Mucosa of descending colon (tissue), 3 donors: ENCODE measurements at regions not wholly inside any gene's neighbourhood (a gene's known extent, or its start where the extent isn't known, plus 50 kb on each side); places are given as distances from the start of the nearest gene placed in this dataset.

Experiments
- ATAC-seq: fragments of 200-7000 bp; cut with Tn5 transposase; one replicate; pipeline ENCODE4 v1.9.1; 2020; ENCODE audit warnings: mild to moderate bottlenecking, moderate library complexity
- DNase-seq, 3 donors: peaks; one replicate each; pipeline ENCODE4 v3.0.0-alpha.2; 2020
- H3K36me3 ChIP-seq: fragments of 200-600 bp; one replicate; pipeline ENCODE4 v1.8.0; 2021; ENCODE audit warnings: low read depth, mild to moderate bottlenecking
- H3K4me1 ChIP-seq: fragments of 200-600 bp; one replicate; pipeline ENCODE4 v1.8.0; 2021; ENCODE audit warnings: low read depth, mild to moderate bottlenecking
- H3K4me3 ChIP-seq: fragments of 200-600 bp; one replicate; pipeline ENCODE4 v1.8.0; 2021; ENCODE audit warnings: mild to moderate bottlenecking
- H3K9me3 ChIP-seq: fragments of 200-600 bp; one replicate; pipeline ENCODE4 v1.8.0; 2021; ENCODE audit warnings: mild to moderate bottlenecking
- intact Hi-C, 2 donors: fragments of 100-400 bp; cut with DNase I in 1 of 2; cut with micrococcal nuclease in 1 of 2; formaldehyde crosslinking; loops; one replicate each; pipeline versions ENCODE4 v1.11.0 to v1.11.1; 2022; cut with DNase I, micrococcal nuclease
- TF ChIP-seq, protein P1 (sequence below): fragments of 200-600 bp; IDR thresholded peaks from one replicate; pipeline ENCODE4 v1.8.0; 2022; ENCODE audit warnings: antibody characterized with exemption, mild to moderate bottlenecking
- donor health status: DM: no; HTN: no; CAD: no; lungs with moderate emphysema.
- donor health status: DM: no; HTN: no; CAD: no.
- donor health status: DM: no; HTN: yes; CAD: no.

DNA sequence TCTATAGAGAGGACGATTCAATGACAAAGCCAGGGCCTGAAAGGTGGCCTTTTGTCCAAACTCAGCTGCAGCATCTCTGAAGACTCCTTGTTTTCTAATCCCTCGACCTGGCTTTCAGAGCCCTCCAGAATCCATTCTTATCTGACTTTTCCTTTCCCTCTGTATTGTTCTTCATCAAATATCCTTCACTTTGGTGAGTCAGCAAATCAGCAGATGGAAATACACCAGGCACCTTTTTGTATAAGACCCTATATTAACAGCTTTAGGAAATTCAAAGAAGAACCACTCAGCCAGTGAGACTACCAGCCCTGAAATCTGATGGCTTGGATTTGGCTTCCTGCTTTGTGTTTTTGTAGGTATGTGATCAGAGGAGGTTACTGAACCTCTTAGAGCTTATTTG lies 81.9 kb upstream of the RAB11FIP2 start:
- intact Hi-C loops = no loop called here
- no peaks in the 10 kb centered on the region for H3K4me1 ChIP-seq
- no peaks in the 10 kb centered on the region for H3K36me3 ChIP-seq
- no peak for ATAC-seq
- TF ChIP-seq, protein P1, sequence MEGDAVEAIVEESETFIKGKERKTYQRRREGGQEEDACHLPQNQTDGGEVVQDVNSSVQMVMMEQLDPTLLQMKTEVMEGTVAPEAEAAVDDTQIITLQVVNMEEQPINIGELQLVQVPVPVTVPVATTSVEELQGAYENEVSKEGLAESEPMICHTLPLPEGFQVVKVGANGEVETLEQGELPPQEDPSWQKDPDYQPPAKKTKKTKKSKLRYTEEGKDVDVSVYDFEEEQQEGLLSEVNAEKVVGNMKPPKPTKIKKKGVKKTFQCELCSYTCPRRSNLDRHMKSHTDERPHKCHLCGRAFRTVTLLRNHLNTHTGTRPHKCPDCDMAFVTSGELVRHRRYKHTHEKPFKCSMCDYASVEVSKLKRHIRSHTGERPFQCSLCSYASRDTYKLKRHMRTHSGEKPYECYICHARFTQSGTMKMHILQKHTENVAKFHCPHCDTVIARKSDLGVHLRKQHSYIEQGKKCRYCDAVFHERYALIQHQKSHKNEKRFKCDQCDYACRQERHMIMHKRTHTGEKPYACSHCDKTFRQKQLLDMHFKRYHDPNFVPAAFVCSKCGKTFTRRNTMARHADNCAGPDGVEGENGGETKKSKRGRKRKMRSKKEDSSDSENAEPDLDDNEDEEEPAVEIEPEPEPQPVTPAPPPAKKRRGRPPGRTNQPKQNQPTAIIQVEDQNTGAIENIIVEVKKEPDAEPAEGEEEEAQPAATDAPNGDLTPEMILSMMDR = no peak
- no peaks in the 10 kb centered on the region for H3K9me3 ChIP-seq
- H3K4me3 ChIP-seq = no peak overlapping the region
- DNase-seq = no peak

DNA sequence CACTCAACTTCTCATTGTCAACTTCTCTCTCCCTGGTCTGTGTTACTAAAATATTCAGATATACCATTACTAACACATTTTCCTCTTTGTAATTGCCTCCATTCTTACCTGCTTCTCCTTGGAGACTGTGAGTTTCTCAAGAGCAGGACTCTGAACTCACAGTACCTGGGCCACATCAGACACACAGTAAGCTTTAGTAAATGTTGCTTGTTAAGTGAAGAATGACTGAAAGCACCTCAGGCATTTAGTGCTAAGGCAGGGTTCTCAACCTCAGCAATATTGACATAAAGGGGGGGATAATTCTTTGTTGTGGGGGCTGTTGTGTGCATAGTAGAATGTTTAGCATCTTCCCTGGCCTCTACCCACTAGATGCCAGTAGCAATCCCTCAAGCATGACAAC lies 72.0 kb upstream of the RAB11FIP2 start:
- intact Hi-C loops = no loop called here
- Histone ChIP-seq H3K4me1 (no peaks in the 10 kb centered on the region), H3K36me3 (no peaks in the 10 kb centered on the region), H3K9me3 (no peaks in the 10 kb centered on the region), H3K4me3 (no peak overlapping the region)
- DNase-seq (no peak), ATAC-seq (no peak)
- TF ChIP-seq, protein P1 = no peak

DNA sequence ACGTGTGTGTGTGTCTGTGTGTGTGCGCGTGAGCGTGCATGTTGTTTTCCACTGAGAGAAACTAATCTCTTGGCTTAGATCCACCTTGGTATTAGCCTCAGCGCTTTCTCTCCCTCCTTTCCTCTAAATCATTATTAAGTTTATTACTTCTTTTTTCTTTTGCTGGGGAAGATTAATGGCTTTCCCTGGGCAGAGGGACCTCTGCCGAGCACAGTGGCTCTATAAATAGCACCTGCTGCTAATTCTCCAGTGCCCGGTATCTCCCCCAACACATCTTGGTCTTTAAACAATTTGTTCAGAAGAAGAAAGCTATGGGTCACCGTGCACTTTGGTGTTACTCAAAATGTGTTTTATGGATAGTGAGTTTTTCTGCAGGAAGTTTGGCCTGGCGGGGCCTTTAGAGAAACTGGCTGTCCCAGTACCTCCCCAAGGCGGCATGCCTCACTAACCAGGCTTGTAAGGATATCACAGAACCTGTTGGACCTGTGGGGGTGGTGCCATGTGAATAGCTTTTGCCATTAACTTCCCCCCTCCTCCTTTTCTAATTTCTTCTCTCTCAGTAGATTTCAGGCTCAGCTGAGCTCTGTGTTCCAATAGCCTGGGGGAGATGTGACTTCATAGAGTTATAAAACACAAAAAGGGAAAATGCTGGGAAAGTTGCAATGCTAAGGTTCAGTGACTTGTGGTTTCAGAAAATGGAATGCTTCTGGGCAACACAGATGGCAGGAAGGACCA lies 70.1 kb upstream of the RAB11FIP2 start:
- TF ChIP-seq, protein P1 = no peak
- Histone ChIP-seq H3K4me1 (no peaks in the 10 kb centered on the region), H3K4me3 (no peak overlapping the region), H3K9me3 (no peaks in the 10 kb centered on the region), H3K36me3 (no peaks in the 10 kb centered on the region)
- no peak for ATAC-seq
- intact Hi-C loops = no loop called here
- no peak for DNase-seq

DNA sequence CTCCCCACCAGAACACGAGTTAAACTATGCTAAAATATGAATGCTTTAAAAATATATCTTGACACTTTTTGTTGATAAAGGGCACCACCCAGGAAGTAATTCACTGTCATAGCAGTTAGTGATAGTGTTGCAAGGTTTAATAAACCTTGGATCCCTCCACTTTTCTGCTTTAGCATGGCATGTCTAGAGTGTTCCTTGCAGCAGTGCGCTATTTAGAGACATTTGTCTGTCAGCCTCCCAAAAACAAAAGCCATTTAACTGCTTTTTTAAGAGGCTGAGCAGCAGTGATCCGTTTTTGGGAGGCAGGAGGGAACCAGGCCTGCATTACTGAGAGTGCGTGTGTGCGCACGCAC lies 69.6 kb upstream of the RAB11FIP2 start:
- DNase-seq (no peak), ATAC-seq (no peak)
- Histone ChIP-seq H3K9me3 (no peaks in the 10 kb centered on the region), H3K36me3 (no peaks in the 10 kb centered on the region), H3K4me3 (no peak overlapping the region), H3K4me1 (no peaks in the 10 kb centered on the region)
- intact Hi-C loops = no loop called here
- TF ChIP-seq, protein P1 = no peak

DNA sequence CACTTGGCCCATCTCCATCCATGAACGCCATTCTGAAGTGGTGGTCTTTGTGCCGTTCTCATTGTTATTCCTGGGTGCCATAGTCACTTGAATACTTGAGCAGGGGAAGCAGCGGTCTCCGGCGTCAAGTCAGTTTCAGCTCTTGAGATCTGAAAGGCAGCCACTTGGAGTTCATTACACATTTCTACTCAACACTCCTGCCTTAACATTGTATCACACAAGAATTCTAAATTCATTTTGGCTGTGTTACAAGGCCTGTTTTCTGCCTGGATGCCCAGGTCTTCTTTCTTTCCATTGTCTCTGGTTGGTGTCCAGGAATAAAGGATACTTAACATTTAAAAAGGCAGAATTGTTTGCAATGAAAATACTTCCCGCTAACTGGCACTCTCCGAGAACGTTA lies 69.0 kb upstream of the RAB11FIP2 start:
- intact Hi-C loops = no loop called here
- no peaks in the 10 kb centered on the region for H3K9me3 ChIP-seq
- ATAC-seq = no peak
- H3K4me1 ChIP-seq = no peaks in the 10 kb centered on the region
- TF ChIP-seq, protein P1 = no peak
- no peak overlapping the region for H3K4me3 ChIP-seq
- H3K36me3 ChIP-seq = no peaks in the 10 kb centered on the region
- no peak for DNase-seq

DNA sequence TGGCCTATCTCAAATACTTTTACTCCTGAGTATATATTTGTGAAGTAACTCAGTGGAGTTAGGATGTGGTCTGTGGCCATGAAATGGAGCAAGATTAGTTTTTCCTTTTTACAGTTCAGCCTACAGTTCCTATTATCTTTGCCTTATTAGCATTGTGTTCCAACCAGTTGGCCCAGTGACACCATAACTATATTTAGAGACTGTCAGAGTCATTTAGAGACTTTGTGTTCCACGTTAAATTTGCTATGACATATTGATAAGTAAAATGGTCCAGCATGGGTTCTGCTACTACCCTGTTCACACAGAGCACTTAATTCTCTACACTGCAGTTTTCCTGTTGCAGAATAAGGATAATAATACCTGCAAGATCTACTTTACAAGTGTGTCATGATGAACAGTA lies 68.3 kb upstream of the RAB11FIP2 start:
- Histone ChIP-seq H3K4me3 (no peak overlapping the region), H3K4me1 (no peaks in the 10 kb centered on the region), H3K9me3 (no peaks in the 10 kb centered on the region), H3K36me3 (no peaks in the 10 kb centered on the region)
- TF ChIP-seq, protein P1 = no peak
- ATAC-seq (no peak), DNase-seq (no peak)
- intact Hi-C loops = no loop called here
